ENCODE measurements at regions not wholly inside any gene's neighbourhood (a gene's known extent, or its start where the extent isn't known, plus 50 kb on each side); places are given as distances from the start of the nearest gene placed in this dataset.

DNA sequence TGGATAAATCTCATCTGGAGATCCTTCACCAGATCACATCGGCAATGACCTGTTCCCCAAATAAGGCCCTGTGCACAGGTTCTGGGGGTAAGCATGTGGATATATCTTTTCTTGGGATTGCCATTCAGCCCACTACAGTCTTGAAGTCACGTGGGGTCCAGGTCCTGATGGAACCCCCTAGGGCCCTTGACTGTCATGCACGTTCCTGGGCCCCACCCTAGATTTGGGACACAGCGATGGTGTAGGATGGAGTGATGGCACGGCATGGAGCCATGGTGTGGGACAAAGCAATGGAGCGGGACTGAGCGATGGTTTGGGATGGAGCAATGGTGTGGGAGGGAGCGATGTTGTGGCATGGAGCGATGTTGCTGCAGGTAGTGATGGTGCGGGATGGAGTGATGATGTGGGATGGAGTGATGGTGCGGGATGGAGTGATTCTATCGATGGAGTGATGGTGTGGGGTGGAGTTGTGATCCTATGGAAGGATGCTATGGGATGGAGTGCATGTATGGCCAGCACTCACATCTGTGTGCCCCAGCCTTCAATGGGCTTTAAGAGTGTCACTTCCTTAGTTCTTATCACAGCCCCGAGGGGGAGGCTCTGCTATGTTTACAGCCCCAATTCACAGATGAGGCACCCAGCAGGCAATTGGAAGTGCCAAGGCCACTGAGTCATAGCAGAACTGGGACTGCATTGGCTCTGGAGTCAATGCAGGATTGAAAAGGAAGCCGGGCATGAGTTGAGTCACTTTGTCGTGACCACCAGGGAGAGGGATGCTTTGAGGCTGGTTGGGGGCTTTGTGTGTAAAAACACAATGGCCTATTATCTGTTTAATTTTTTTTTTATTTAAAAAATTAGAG is 97.0 kb upstream of the C1orf174 start:
- peaks cover 6% of the 10 kb centered on the region for H3K9me3 ChIP-seq (replicated peaks; ENCODE audit: control insufficient read depth, insufficient read depth, low read length)
- CTCF ChIA-PET, result no interaction called here
- intact Hi-C loops (cut with micrococcal nuclease), result no loop called here

DNA sequence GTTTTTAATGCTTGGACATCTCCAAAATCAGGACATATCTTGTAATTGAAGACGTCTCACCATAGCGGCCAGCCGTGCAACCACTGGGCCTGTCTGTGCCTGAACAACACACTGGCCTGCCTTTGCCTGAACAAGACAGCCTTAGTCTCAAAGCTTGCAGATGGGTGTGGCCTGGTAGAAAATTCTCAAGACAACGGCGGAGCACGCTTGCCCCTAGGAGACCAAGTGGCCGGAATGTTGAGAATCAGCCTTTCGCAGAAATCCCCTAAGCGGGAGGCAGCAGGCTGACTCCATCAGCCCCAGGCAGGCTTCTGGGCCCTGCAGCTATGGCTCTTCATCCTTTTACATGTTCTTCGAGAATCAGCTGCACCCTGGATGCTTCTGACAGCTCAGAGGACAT is 98.0 kb upstream of the C1orf174 start:
- Histone ChIP-seq H3K27me3 (ENCODE audit: control insufficient read depth in 2 of 2, insufficient read depth in 2 of 2, low read length in 2 of 2) (no peaks in the 10 kb centered on the region), H3K79me2 (ENCODE audit: control insufficient read depth, insufficient read depth, low read length) (no peaks in the 10 kb centered on the region), H3K9me1 (replicated peaks; ENCODE audit: control insufficient read depth, extremely low read depth, insufficient read depth, low read length) (no peaks in the 10 kb centered on the region), H3K4me1 (ENCODE audit: control insufficient read depth, extremely low read depth, insufficient read depth, low read length) (no peaks in the 10 kb centered on the region), H3K4me2 (ENCODE audit: insufficient read depth, low read length) (no peak overlapping the region), H3K9me3 (replicated peaks; ENCODE audit: control insufficient read depth, insufficient read depth, low read length) (peaks cover 8% of the 10 kb centered on the region), H3K9ac (replicated peaks; ENCODE audit: extremely low read depth, insufficient read depth, low read length) (no peak overlapping the region), H3K27ac (ENCODE audit: insufficient read depth, low read depth, low read length) (no peak overlapping the region), H2AFZ (ENCODE audit: low read depth, low read length) (no peak overlapping the region), H3K36me3 (ENCODE audit: control insufficient read depth in 2 of 2, extremely low read depth in 1 of 2, insufficient read depth in 2 of 2, low read length in 2 of 2) (no peaks in the 10 kb centered on the region), H3K4me3 (replicated peaks in 1 of 3; ENCODE audit: insufficient read depth in 1 of 3, low read depth in 1 of 3, low read length in 3 of 3) (no peak overlapping the region), H4K20me1 (replicated peaks; ENCODE audit: control insufficient read depth, extremely low read depth, insufficient read depth, low read length) (no peaks in the 10 kb centered on the region)
- intact Hi-C loops (cut with micrococcal nuclease) (no loop called here), dilution Hi-C loops (cut with MboI; ENCODE audit: extremely low pct_ligation_motif_present, low sequenced_read_pairs) (no loop called here)
- ChIA-PET POLR2A (no interaction called here), CTCF (no interaction called here)
- no peak for DNase-seq (ENCODE audit: low read depth, low spot score)
- no peak for TF ChIP-seq EZH2 (IDR thresholded peaks at IDR 0.05; ENCODE audit: borderline replicate concordance, low read depth, low read length, severe bottlenecking)
- TF ChIP-seq POLR2A (IDR thresholded peaks at IDR 0.05; ENCODE audit: low read depth, low read length), result no peak
- no peak for TF ChIP-seq MYC (IDR thresholded peaks at IDR 0.05; ENCODE audit: low read depth, low read length)
- no peak for TF ChIP-seq GATA2 (IDR thresholded peaks at IDR 0.05; ENCODE audit: insufficient read depth, insufficient read length, low read depth, low read length)
- no peak for TF ChIP-seq FOS (IDR thresholded peaks at IDR 0.05; ENCODE audit: borderline replicate concordance, insufficient read depth, low read length)
- TF ChIP-seq, protein P1, sequence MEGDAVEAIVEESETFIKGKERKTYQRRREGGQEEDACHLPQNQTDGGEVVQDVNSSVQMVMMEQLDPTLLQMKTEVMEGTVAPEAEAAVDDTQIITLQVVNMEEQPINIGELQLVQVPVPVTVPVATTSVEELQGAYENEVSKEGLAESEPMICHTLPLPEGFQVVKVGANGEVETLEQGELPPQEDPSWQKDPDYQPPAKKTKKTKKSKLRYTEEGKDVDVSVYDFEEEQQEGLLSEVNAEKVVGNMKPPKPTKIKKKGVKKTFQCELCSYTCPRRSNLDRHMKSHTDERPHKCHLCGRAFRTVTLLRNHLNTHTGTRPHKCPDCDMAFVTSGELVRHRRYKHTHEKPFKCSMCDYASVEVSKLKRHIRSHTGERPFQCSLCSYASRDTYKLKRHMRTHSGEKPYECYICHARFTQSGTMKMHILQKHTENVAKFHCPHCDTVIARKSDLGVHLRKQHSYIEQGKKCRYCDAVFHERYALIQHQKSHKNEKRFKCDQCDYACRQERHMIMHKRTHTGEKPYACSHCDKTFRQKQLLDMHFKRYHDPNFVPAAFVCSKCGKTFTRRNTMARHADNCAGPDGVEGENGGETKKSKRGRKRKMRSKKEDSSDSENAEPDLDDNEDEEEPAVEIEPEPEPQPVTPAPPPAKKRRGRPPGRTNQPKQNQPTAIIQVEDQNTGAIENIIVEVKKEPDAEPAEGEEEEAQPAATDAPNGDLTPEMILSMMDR (IDR thresholded peaks at IDR 0.05; ENCODE audit: extremely low read depth in 1 of 2, insufficient read depth in 1 of 2, low read depth in 1 of 2, low read length in 2 of 2), result no peak
- TF ChIP-seq, protein P2, sequence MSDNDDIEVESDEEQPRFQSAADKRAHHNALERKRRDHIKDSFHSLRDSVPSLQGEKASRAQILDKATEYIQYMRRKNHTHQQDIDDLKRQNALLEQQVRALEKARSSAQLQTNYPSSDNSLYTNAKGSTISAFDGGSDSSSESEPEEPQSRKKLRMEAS (IDR thresholded peaks at IDR 0.05; ENCODE audit: insufficient read depth, insufficient read length), result no peak
- no peak for TF ChIP-seq JUN (IDR thresholded peaks at IDR 0.05; ENCODE audit: borderline replicate concordance, insufficient read depth, insufficient read length, low read depth)
- TF ChIP-seq POLR2AphosphoS5 (IDR thresholded peaks at IDR 0.05; ENCODE audit: insufficient read depth, low read depth, low read length), result no peak
- no TSS peak for BruUV-seq (replicated peaks)
- no peak for FAIRE-seq

More for the DNA sequence above, 97.0 kb upstream of the C1orf174 start:
- H3K27me3 ChIP-seq (ENCODE audit: control insufficient read depth in 2 of 2, insufficient read depth in 2 of 2, low read length in 2 of 2), result no peaks in the 10 kb centered on the region
- no peak overlapping the region for H3K4me2 ChIP-seq (ENCODE audit: insufficient read depth, low read length)
- H3K4me1 ChIP-seq (ENCODE audit: control insufficient read depth, extremely low read depth, insufficient read depth, low read length), result no peaks in the 10 kb centered on the region
- no peak overlapping the region for H3K27ac ChIP-seq (ENCODE audit: insufficient read depth, low read depth, low read length)
- H3K9me1 ChIP-seq (replicated peaks; ENCODE audit: control insufficient read depth, extremely low read depth, insufficient read depth, low read length), result no peaks in the 10 kb centered on the region
- no peaks in the 10 kb centered on the region for H3K79me2 ChIP-seq (ENCODE audit: control insufficient read depth, insufficient read depth, low read length)
- no peaks in the 10 kb centered on the region for H4K20me1 ChIP-seq (replicated peaks; ENCODE audit: control insufficient read depth, extremely low read depth, insufficient read depth, low read length)
- TF ChIP-seq FOS (IDR thresholded peaks at IDR 0.05; ENCODE audit: borderline replicate concordance, insufficient read depth, low read length), result no peak
- TF ChIP-seq MYC (IDR thresholded peaks at IDR 0.05; ENCODE audit: low read depth, low read length), result no peak
- no peak for TF ChIP-seq GATA2 (IDR thresholded peaks at IDR 0.05; ENCODE audit: insufficient read depth, insufficient read length, low read depth, low read length)
- no peak for TF ChIP-seq POLR2AphosphoS5 (IDR thresholded peaks at IDR 0.05; ENCODE audit: insufficient read depth, low read depth, low read length)
- DNase-seq (ENCODE audit: low read depth, low spot score), result no peak
- POLR2A ChIA-PET, result no interaction called here
- no peak overlapping the region for H3K9ac ChIP-seq (replicated peaks; ENCODE audit: extremely low read depth, insufficient read depth, low read length)
- dilution Hi-C loops (cut with MboI; ENCODE audit: extremely low pct_ligation_motif_present, low sequenced_read_pairs), result no loop called here
- no peaks in the 10 kb centered on the region for H3K36me3 ChIP-seq (ENCODE audit: control insufficient read depth in 2 of 2, extremely low read depth in 1 of 2, insufficient read depth in 2 of 2, low read length in 2 of 2)
- H3K4me3 ChIP-seq (replicated peaks in 1 of 3; ENCODE audit: insufficient read depth in 1 of 3, low read depth in 1 of 3, low read length in 3 of 3), result no peak overlapping the region
- no TSS peak for BruUV-seq (replicated peaks)
- FAIRE-seq, result no peak
- no peak overlapping the region for H2AFZ ChIP-seq (ENCODE audit: low read depth, low read length)
